GM23338 (cell line): ENCODE measurements at regions not wholly inside any gene's neighbourhood (a gene's known extent, or its start where the extent isn't known, plus 50 kb on each side); places are given as distances from the start of the nearest gene placed in this dataset.

Source experiments
- ATAC-seq: fragments of 200-7000 bp; cut with Tn5 transposase; 3 replicates; pipeline ENCODE4 v1.9.1; 2020
- DNase-seq: peaks from one replicate; pipeline ENCODE4 v3.0.0-alpha.2; 2015; ENCODE audit warnings: low spot score
- H2AFZ ChIP-seq: fragments of 200-600 bp; sonication (generic); 2 replicates; pipeline ENCODE4 v1.8.0; 2016; ENCODE audit warnings: antibody characterized with exemption, mild to moderate bottlenecking, moderate library complexity
- H3F3A ChIP-seq: fragments of 200-600 bp; sonication (generic); replicated peaks from 2 replicates; pipeline ENCODE4 v1.8.0; 2017; ENCODE audit warnings: antibody characterized with exemption, mixed run types, low read depth
- H3K27ac ChIP-seq: fragments of 200-600 bp; sonication (generic); 2 replicates; pipeline ENCODE4 v1.6.1; 2016; ENCODE audit warnings: low read depth
- H3K27me3 ChIP-seq: fragments of 200-600 bp; sonication (generic); 2 replicates; pipeline ENCODE4 v1.8.0; 2016; ENCODE audit warnings: mild to moderate bottlenecking, mixed run types, moderate library complexity; ENCODE audit not compliant: insufficient read depth
- H3K36me3 ChIP-seq: fragments of 200-600 bp; sonication (generic); 2 replicates; pipeline ENCODE4 v1.8.0; 2016; ENCODE audit warnings: mild to moderate bottlenecking; ENCODE audit not compliant: insufficient read depth
- H3K4me1 ChIP-seq: fragments of 200-600 bp; sonication (generic); 2 replicates; pipeline ENCODE4 v1.8.0; 2016; ENCODE audit warnings: mild to moderate bottlenecking, moderate library complexity; ENCODE audit not compliant: insufficient read depth
- H3K4me2 ChIP-seq: fragments of 200-600 bp; sonication (generic); 2 replicates; pipeline ENCODE4 v1.7.1; 2017; ENCODE audit warnings: mixed run types
- H3K4me3 ChIP-seq: fragments of 200-600 bp; sonication (generic); 2 replicates; pipeline ENCODE4 v1.6.1; 2016; ENCODE audit warnings: mixed run types
- H3K79me2 ChIP-seq: fragments of 200-600 bp; sonication (generic); replicated peaks from 2 replicates; pipeline ENCODE4 v1.8.0; 2017; ENCODE audit warnings: mild to moderate bottlenecking; ENCODE audit not compliant: insufficient read depth
- H3K9me2 ChIP-seq: fragments of 200-600 bp; sonication (generic); 2 replicates; pipeline ENCODE4 v1.8.0; 2017; ENCODE audit not compliant: insufficient read depth
- H4K20me1 ChIP-seq: fragments of 200-600 bp; sonication (generic); replicated peaks from 2 replicates; pipeline ENCODE4 v1.8.0; 2017; ENCODE audit warnings: mild to moderate bottlenecking; ENCODE audit not compliant: insufficient read depth
- H3K27ac Mint-ChIP-seq: 2 replicates; pipeline ENCODE4 v1.8.0; 2020; ENCODE audit warnings: inconsistent platforms, mild to moderate bottlenecking, moderate library complexity, mixed read lengths
- H3K27me3 Mint-ChIP-seq: 3 replicates; pipeline ENCODE4 v1.8.0; 2022; ENCODE audit warnings: low read depth, mild to moderate bottlenecking, moderate library complexity, mixed read lengths, inconsistent platforms; ENCODE audit not compliant: insufficient read depth, poor library complexity
- H3K36me3 Mint-ChIP-seq: 3 replicates; pipeline ENCODE4 v1.8.0; 2021; ENCODE audit warnings: low read depth, mild to moderate bottlenecking, inconsistent platforms, moderate library complexity, mixed read lengths
- H3K4me1 Mint-ChIP-seq: 3 replicates; pipeline ENCODE4 v1.8.0; 2020; ENCODE audit warnings: mild to moderate bottlenecking, inconsistent platforms, mixed read lengths
- H3K4me3 Mint-ChIP-seq: 3 replicates; pipeline ENCODE4 v1.8.0; 2021; ENCODE audit warnings: moderate library complexity, mild to moderate bottlenecking, inconsistent platforms, mixed read lengths
- H3K9me3 Mint-ChIP-seq: 3 replicates; pipeline ENCODE4 v1.8.0; 2020; ENCODE audit warnings: moderate library complexity, mild to moderate bottlenecking, inconsistent platforms, mixed read lengths
- CTCF ChIP-seq, 2 experiments: fragments of 200-600 bp in 1 of 2; sonication (generic) in 1 of 2; conservative IDR thresholded peaks; 2 replicates each; pipeline versions ENCODE4 v1.5.1 to v1.6.1; 2016 to 2017; ENCODE audit warnings: antibody characterized with exemption in 2 of 2, low read depth in 2 of 2, mild to moderate bottlenecking in 2 of 2, moderate library complexity in 1 of 2
- ETS1 ChIP-seq: IDR thresholded peaks from 2 replicates; pipeline ENCODE4 v1.6.1; 2016; ENCODE audit warnings: antibody characterized with exemption
- EZH2 ChIP-seq: fragments of 200-600 bp; sonication (generic); IDR thresholded peaks from one replicate; pipeline ENCODE4 v1.8.0; 2017; ENCODE audit warnings: antibody characterized with exemption, mild to moderate bottlenecking, low read depth; ENCODE audit not compliant: unreplicated experiment
- EZH2phosphoT487 ChIP-seq: fragments of 200-600 bp; sonication (generic); IDR thresholded peaks from one replicate; pipeline ENCODE4 v1.8.1; 2018; ENCODE audit warnings: antibody characterized with exemption; ENCODE audit not compliant: unreplicated experiment
- POLR2AphosphoS5 ChIP-seq: IDR thresholded peaks from 2 replicates; pipeline ENCODE4 v1.6.1; 2016; ENCODE audit warnings: antibody characterized with exemption, low read depth
- REST ChIP-seq: IDR thresholded peaks from one replicate; pipeline ENCODE4 v1.6.1; 2018; ENCODE audit warnings: antibody characterized with exemption; ENCODE audit not compliant: unreplicated experiment
- STAT1 ChIP-seq: IDR thresholded peaks from one replicate; pipeline ENCODE4 v1.6.1; 2016; ENCODE audit warnings: antibody characterized with exemption; ENCODE audit not compliant: unreplicated experiment
- ZNF114 ChIP-seq: fragments of 250-450 bp; sonication (Bioruptor Pico); IDR thresholded peaks from 2 replicates; pipeline ENCODE4 v1.5.0; 2020; ENCODE audit warnings: mild to moderate bottlenecking, moderate library complexity
- ZNF331 ChIP-seq: fragments of 250-450 bp; sonication (Bioruptor Pico); IDR thresholded peaks from 2 replicates; pipeline ENCODE4 v1.5.0; 2020; ENCODE audit warnings: low read depth, mild to moderate bottlenecking, moderate library complexity
- ZNF462 ChIP-seq: fragments of 250-450 bp; sonication (Bioruptor Pico); IDR thresholded peaks from 2 replicates; pipeline ENCODE4 v1.5.0; 2020; ENCODE audit warnings: mild to moderate bottlenecking, moderate library complexity

- TF ChIP-seq ZNF114 (CRISPR knock-in tag), result no peak
- H3F3A ChIP-seq, result no peaks in the 10 kb centered on the region
- H3K4me2 ChIP-seq, result no peak overlapping the region
- H3K9me2 ChIP-seq, result peaks cover 7% of the 10 kb centered on the region; the same call in 1 of the 2 replicates
- H3K36me3 ChIP-seq, result no peaks in the 10 kb centered on the region
- Mint-ChIP-seq H3K4me3 (no peak overlapping the region), H3K36me3 (no peaks in the 10 kb centered on the region), H3K4me1 (peaks cover 2% of the 10 kb centered on the region; the same call in 2 of the 3 replicates), H3K27ac (no peak overlapping the region), H3K27me3 (no peaks in the 10 kb centered on the region), H3K9me3 (no peaks in the 10 kb centered on the region)
- DNase-seq (no peak), ATAC-seq (no peak)
- no peak overlapping the region for H3K4me3 ChIP-seq
- H4K20me1 ChIP-seq, result no peaks in the 10 kb centered on the region
- no peak overlapping the region for H3K27ac ChIP-seq
- peaks cover 6% of the 10 kb centered on the region for H3K4me1 ChIP-seq
- no peak overlapping the region for H2AFZ ChIP-seq
- H3K27me3 ChIP-seq, result no peaks in the 10 kb centered on the region
- no peaks in the 10 kb centered on the region for H3K79me2 ChIP-seq
Measured at GRCh38 chr3:178202194-178202593, 334.0 kb upstream of the KCNMB2 start.

GRCh38 chr3:178203165-178203564 is 333.1 kb upstream of the KCNMB2 start:
- Histone ChIP-seq H3K4me3 (no peak overlapping the region), H3K79me2 (no peaks in the 10 kb centered on the region), H3K27ac (no peak overlapping the region), H3K9me2 (peaks cover 9% of the 10 kb centered on the region; the same call in 1 of the 2 replicates), H4K20me1 (no peaks in the 10 kb centered on the region), H3K4me2 (no peak overlapping the region), H3K27me3 (no peaks in the 10 kb centered on the region), H2AFZ (no peak overlapping the region), H3F3A (no peaks in the 10 kb centered on the region), H3K4me1 (peaks cover 9% of the 10 kb centered on the region), H3K36me3 (no peaks in the 10 kb centered on the region)
- Mint-ChIP-seq H3K27me3 (no peaks in the 10 kb centered on the region), H3K36me3 (no peaks in the 10 kb centered on the region), H3K9me3 (no peaks in the 10 kb centered on the region), H3K27ac (no peak overlapping the region), H3K4me1 (peaks cover 8% of the 10 kb centered on the region), H3K4me3 (no peak overlapping the region)
- no peak for ATAC-seq
- DNase-seq, result no peak
- TF ChIP-seq EZH2 (no peak), REST (no peak), ETS1 (no peak), POLR2AphosphoS5 (no peak), STAT1 (no peak), CTCF (conservative IDR thresholded peaks at IDR 0.05; ENCODE audit: low read depth in 2 of 2) (no peak), EZH2phosphoT487 (no peak), ZNF331 (CRISPR knock-in tag) (no peak), ZNF462 (CRISPR knock-in tag) (no peak), ZNF114 (CRISPR knock-in tag) (no peak)
